HCT116 (cell line): ENCODE measurements at regions not wholly inside any gene's neighbourhood (a gene's known extent, or its start where the extent isn't known, plus 50 kb on each side); places are given as distances from the start of the nearest gene placed in this dataset.

Experiments
- TF ChIP-seq, protein P1 (sequence below): IDR thresholded peaks from 2 replicates; pipeline ENCODE4 v1.6.1; 2012
- TF ChIP-seq, protein P2 (sequence below), 3 experiments: fragments of 200-600 bp in 1 of 3; sonication (generic) in 1 of 3; IDR thresholded peaks in 2 of 3; conservative IDR thresholded peaks in 1 of 3; 2 replicates each; pipeline ENCODE4 v1.5.1; 2012 to 2017; ENCODE audit warnings: low read depth in 2 of 3, low read length in 2 of 3, antibody characterized with exemption in 1 of 3, borderline replicate concordance in 1 of 3, control low read depth in 1 of 3, mild to moderate bottlenecking in 1 of 3, mixed read lengths in 1 of 3, mixed run types in 1 of 3, moderate library complexity in 1 of 3; ENCODE audit not compliant: insufficient read depth in 1 of 3

DNA sequence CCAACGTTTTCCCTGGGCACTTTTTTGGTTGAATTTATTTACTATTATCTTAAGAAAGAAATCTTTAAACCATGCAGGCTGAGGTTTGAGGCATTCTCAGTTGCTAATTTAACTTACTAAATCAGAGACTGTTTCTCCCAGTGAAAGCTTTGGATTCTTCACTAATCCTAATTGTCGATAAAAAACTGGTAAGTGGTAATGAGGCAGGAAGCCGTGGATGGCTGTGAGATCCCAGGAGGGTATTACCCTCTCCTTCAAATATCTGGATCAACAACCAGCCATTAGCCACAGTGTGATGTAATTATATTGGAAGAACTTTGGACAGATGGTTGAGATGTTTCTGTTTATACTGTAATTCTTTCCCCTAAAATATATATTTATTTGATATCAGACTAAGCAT lies 485.0 kb downstream of the DISC1 start:
- TF ChIP-seq, protein P1, sequence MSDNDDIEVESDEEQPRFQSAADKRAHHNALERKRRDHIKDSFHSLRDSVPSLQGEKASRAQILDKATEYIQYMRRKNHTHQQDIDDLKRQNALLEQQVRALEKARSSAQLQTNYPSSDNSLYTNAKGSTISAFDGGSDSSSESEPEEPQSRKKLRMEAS = no peak
- TF ChIP-seq, protein P2, sequence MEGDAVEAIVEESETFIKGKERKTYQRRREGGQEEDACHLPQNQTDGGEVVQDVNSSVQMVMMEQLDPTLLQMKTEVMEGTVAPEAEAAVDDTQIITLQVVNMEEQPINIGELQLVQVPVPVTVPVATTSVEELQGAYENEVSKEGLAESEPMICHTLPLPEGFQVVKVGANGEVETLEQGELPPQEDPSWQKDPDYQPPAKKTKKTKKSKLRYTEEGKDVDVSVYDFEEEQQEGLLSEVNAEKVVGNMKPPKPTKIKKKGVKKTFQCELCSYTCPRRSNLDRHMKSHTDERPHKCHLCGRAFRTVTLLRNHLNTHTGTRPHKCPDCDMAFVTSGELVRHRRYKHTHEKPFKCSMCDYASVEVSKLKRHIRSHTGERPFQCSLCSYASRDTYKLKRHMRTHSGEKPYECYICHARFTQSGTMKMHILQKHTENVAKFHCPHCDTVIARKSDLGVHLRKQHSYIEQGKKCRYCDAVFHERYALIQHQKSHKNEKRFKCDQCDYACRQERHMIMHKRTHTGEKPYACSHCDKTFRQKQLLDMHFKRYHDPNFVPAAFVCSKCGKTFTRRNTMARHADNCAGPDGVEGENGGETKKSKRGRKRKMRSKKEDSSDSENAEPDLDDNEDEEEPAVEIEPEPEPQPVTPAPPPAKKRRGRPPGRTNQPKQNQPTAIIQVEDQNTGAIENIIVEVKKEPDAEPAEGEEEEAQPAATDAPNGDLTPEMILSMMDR (IDR thresholded peaks at IDR 0.05 in 2 of 3, conservative IDR thresholded peaks at IDR 0.05 in 1 of 3; ENCODE audit: borderline replicate concordance in 1 of 3, insufficient read depth in 1 of 3, low read depth in 2 of 3, low read length in 2 of 3) = no peak
